GM23338 (cell line): ENCODE measurements at regions not wholly inside any gene's neighbourhood (a gene's known extent, or its start where the extent isn't known, plus 50 kb on each side); places are given as distances from the start of the nearest gene placed in this dataset.

Source experiments
- ATAC-seq: fragments of 200-7000 bp; cut with Tn5 transposase; 3 replicates; pipeline ENCODE4 v1.9.1; 2020
- DNase-seq: peaks from one replicate; pipeline ENCODE4 v3.0.0-alpha.2; 2015; ENCODE audit warnings: low spot score
- H2AFZ ChIP-seq: fragments of 200-600 bp; sonication (generic); 2 replicates; pipeline ENCODE4 v1.8.0; 2016; ENCODE audit warnings: antibody characterized with exemption, mild to moderate bottlenecking, moderate library complexity
- H3F3A ChIP-seq: fragments of 200-600 bp; sonication (generic); replicated peaks from 2 replicates; pipeline ENCODE4 v1.8.0; 2017; ENCODE audit warnings: antibody characterized with exemption, mixed run types, low read depth
- H3K27ac ChIP-seq: fragments of 200-600 bp; sonication (generic); 2 replicates; pipeline ENCODE4 v1.6.1; 2016; ENCODE audit warnings: low read depth
- H3K27me3 ChIP-seq: fragments of 200-600 bp; sonication (generic); 2 replicates; pipeline ENCODE4 v1.8.0; 2016; ENCODE audit warnings: mild to moderate bottlenecking, mixed run types, moderate library complexity; ENCODE audit not compliant: insufficient read depth
- H3K36me3 ChIP-seq: fragments of 200-600 bp; sonication (generic); 2 replicates; pipeline ENCODE4 v1.8.0; 2016; ENCODE audit warnings: mild to moderate bottlenecking; ENCODE audit not compliant: insufficient read depth
- H3K4me1 ChIP-seq: fragments of 200-600 bp; sonication (generic); 2 replicates; pipeline ENCODE4 v1.8.0; 2016; ENCODE audit warnings: mild to moderate bottlenecking, moderate library complexity; ENCODE audit not compliant: insufficient read depth
- H3K4me2 ChIP-seq: fragments of 200-600 bp; sonication (generic); 2 replicates; pipeline ENCODE4 v1.7.1; 2017; ENCODE audit warnings: mixed run types
- H3K4me3 ChIP-seq: fragments of 200-600 bp; sonication (generic); 2 replicates; pipeline ENCODE4 v1.6.1; 2016; ENCODE audit warnings: mixed run types
- H3K79me2 ChIP-seq: fragments of 200-600 bp; sonication (generic); replicated peaks from 2 replicates; pipeline ENCODE4 v1.8.0; 2017; ENCODE audit warnings: mild to moderate bottlenecking; ENCODE audit not compliant: insufficient read depth
- H3K9me2 ChIP-seq: fragments of 200-600 bp; sonication (generic); 2 replicates; pipeline ENCODE4 v1.8.0; 2017; ENCODE audit not compliant: insufficient read depth
- H4K20me1 ChIP-seq: fragments of 200-600 bp; sonication (generic); replicated peaks from 2 replicates; pipeline ENCODE4 v1.8.0; 2017; ENCODE audit warnings: mild to moderate bottlenecking; ENCODE audit not compliant: insufficient read depth
- H3K27ac Mint-ChIP-seq: 2 replicates; pipeline ENCODE4 v1.8.0; 2020; ENCODE audit warnings: inconsistent platforms, mild to moderate bottlenecking, moderate library complexity, mixed read lengths
- H3K27me3 Mint-ChIP-seq: 3 replicates; pipeline ENCODE4 v1.8.0; 2022; ENCODE audit warnings: low read depth, mild to moderate bottlenecking, moderate library complexity, mixed read lengths, inconsistent platforms; ENCODE audit not compliant: insufficient read depth, poor library complexity
- H3K36me3 Mint-ChIP-seq: 3 replicates; pipeline ENCODE4 v1.8.0; 2021; ENCODE audit warnings: low read depth, mild to moderate bottlenecking, inconsistent platforms, moderate library complexity, mixed read lengths
- H3K4me1 Mint-ChIP-seq: 3 replicates; pipeline ENCODE4 v1.8.0; 2020; ENCODE audit warnings: mild to moderate bottlenecking, inconsistent platforms, mixed read lengths
- H3K4me3 Mint-ChIP-seq: 3 replicates; pipeline ENCODE4 v1.8.0; 2021; ENCODE audit warnings: moderate library complexity, mild to moderate bottlenecking, inconsistent platforms, mixed read lengths
- H3K9me3 Mint-ChIP-seq: 3 replicates; pipeline ENCODE4 v1.8.0; 2020; ENCODE audit warnings: moderate library complexity, mild to moderate bottlenecking, inconsistent platforms, mixed read lengths
- CREB1 ChIP-seq: fragments of 250-450 bp; sonication (Bioruptor Pico); IDR thresholded peaks from 2 replicates; pipeline ENCODE4 v1.5.0; 2020; ENCODE audit warnings: low read depth, mild to moderate bottlenecking, moderate library complexity
- CTCF ChIP-seq, 2 experiments: fragments of 200-600 bp in 1 of 2; sonication (generic) in 1 of 2; conservative IDR thresholded peaks; 2 replicates each; pipeline versions ENCODE4 v1.5.1 to v1.6.1; 2016 to 2017; ENCODE audit warnings: antibody characterized with exemption in 2 of 2, low read depth in 2 of 2, mild to moderate bottlenecking in 2 of 2, moderate library complexity in 1 of 2
- EZH2 ChIP-seq: fragments of 200-600 bp; sonication (generic); IDR thresholded peaks from one replicate; pipeline ENCODE4 v1.8.0; 2017; ENCODE audit warnings: antibody characterized with exemption, mild to moderate bottlenecking, low read depth; ENCODE audit not compliant: unreplicated experiment
- NANOG ChIP-seq: IDR thresholded peaks from 2 replicates; pipeline ENCODE4 v1.6.1; 2016; ENCODE audit warnings: antibody characterized with exemption, borderline replicate concordance
- POLR2AphosphoS5 ChIP-seq: IDR thresholded peaks from 2 replicates; pipeline ENCODE4 v1.6.1; 2016; ENCODE audit warnings: antibody characterized with exemption, low read depth
- REST ChIP-seq: IDR thresholded peaks from one replicate; pipeline ENCODE4 v1.6.1; 2018; ENCODE audit warnings: antibody characterized with exemption; ENCODE audit not compliant: unreplicated experiment
- STAT1 ChIP-seq: IDR thresholded peaks from one replicate; pipeline ENCODE4 v1.6.1; 2016; ENCODE audit warnings: antibody characterized with exemption; ENCODE audit not compliant: unreplicated experiment
- ZNF331 ChIP-seq: fragments of 250-450 bp; sonication (Bioruptor Pico); IDR thresholded peaks from 2 replicates; pipeline ENCODE4 v1.5.0; 2020; ENCODE audit warnings: low read depth, mild to moderate bottlenecking, moderate library complexity

GRCh38 chr2:36302911-36303310 is 52.7 kb upstream of the CRIM1 start:
- no peak for ATAC-seq
- peaks cover 4% of the 10 kb centered on the region; the same call in 1 of the 3 replicates for H3K36me3 Mint-ChIP-seq

More at GRCh38 chr2:36302911-36303310, 52.7 kb upstream of the CRIM1 start:
- Histone ChIP-seq H3K79me2 (no peaks in the 10 kb centered on the region), H3F3A (no peaks in the 10 kb centered on the region), H3K9me2 (peaks cover 29% of the 10 kb centered on the region; the same call in 1 of the 2 replicates), H3K27me3 (no peaks in the 10 kb centered on the region), H3K4me2 (no peak overlapping the region), H3K27ac (no peak overlapping the region), H3K4me3 (no peak overlapping the region), H3K4me1 (no peaks in the 10 kb centered on the region), H3K36me3 (no peaks in the 10 kb centered on the region), H2AFZ (no peak overlapping the region), H4K20me1 (no peaks in the 10 kb centered on the region)
- no peak for DNase-seq
- TF ChIP-seq POLR2AphosphoS5, result no peak
- no peak for TF ChIP-seq EZH2
- TF ChIP-seq REST, result no peak
- TF ChIP-seq CREB1 (CRISPR knock-in tag), result no peak
- TF ChIP-seq NANOG, result no peak
- TF ChIP-seq CTCF (conservative IDR thresholded peaks at IDR 0.05; ENCODE audit: low read depth in 2 of 2), result no peak
- no peak for TF ChIP-seq STAT1
- no peak for TF ChIP-seq ZNF331 (CRISPR knock-in tag)
- no peaks in the 10 kb centered on the region; the same call in 2 of the 3 replicates for H3K4me1 Mint-ChIP-seq
- no peak overlapping the region for H3K27ac Mint-ChIP-seq
- H3K9me3 Mint-ChIP-seq, result no peaks in the 10 kb centered on the region; the same call in 2 of the 3 replicates
- H3K27me3 Mint-ChIP-seq, result peaks cover 1% of the 10 kb centered on the region
- H3K4me3 Mint-ChIP-seq, result no peak overlapping the region
